Erythroblast (primary cell): ENCODE measurements at regions not wholly inside any gene's neighbourhood (a gene's known extent, or its start where the extent isn't known, plus 50 kb on each side); places are given as distances from the start of the nearest gene placed in this dataset.

Experiments
- GATA1 ChIP-seq: IDR thresholded peaks from 2 replicates; pipeline ENCODE4 v1.6.1; 2011; ENCODE audit warnings: low read depth, mild to moderate bottlenecking, control low read depth, low read length, moderate library complexity
- POLR2A ChIP-seq: IDR thresholded peaks from 2 replicates; pipeline ENCODE4 v1.6.1; 2011; ENCODE audit warnings: mild to moderate bottlenecking, low read length

GRCh38 chr7:49481075-49481474 is 292.4 kb upstream of the VWC2 start:
- TF ChIP-seq POLR2A (no peak), GATA1 (no peak)
